NCI-H1694 treated with DMSO at 0.1 percent for 48 hours (cell line): ENCODE measurements at regions not wholly inside any gene's neighbourhood (a gene's known extent, or its start where the extent isn't known, plus 50 kb on each side); places are given as distances from the start of the nearest gene placed in this dataset.

ENCODE experiments used
- DNase-seq: peaks from one replicate; lab custom pipeline; 2025; lab: John Stamatoyannopoulos, UW

DNA sequence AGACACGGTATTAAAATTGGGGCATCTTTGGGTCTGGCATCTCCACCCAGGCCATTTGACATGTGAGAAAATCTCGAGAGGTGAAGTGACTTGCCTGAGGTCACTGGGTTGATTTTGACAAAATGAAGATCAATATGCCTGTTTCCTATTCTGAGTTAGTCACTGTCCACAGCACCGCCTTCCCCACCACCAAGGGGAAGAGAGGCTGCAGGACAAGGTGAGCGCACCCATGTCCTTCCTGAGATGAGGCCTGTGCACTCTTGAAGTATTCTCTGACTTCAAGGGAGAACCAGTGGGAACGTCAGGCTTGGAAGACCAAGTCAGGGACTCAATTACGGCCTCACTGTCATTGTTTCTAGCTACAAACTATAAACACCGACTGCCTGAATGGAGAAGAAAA, 49.9 kb upstream of the WSB1 start:
- DNase-seq: no peak
